ENCODE measurements at regions not wholly inside any gene's neighbourhood (a gene's known extent, or its start where the extent isn't known, plus 50 kb on each side); places are given as distances from the start of the nearest gene placed in this dataset.

DNA sequence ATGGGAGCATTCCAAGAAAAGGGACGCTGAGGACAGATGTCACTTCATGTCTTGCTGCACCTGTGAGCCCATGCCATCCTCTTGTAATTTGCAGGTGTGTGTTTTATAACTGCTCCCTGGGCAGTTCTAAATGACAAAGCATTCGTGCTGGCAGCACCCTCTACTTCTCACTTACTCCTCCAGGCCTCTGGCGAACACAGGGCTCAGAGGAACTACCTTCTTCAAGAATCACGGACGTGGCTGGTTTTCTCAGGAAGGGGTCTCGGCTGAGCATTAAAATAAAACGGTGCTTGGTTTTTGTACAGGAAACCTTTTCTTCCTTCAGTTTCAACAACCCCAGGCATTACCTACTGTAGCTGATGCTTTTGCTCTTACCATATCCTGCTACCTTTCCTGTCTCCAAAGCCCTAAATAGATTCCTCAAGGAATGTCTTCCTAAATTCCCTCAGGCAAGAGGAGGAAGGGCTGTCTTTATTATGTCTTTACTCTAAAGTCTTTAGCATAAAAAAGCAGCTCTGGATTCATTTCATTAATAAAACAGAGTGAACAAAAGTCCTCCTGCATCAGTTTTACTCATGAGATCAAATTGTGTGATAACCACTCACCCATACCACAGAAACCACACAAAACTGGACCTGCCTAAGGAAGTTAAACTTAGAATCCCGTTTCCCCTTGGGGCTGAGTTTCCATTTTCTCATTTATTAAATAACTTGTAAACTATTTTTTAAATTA, 79.0 kb upstream of the MAP10 start:
- Histone ChIP-seq H3K23me2 (ENCODE audit: low read depth, low read length) (no peaks in the 10 kb centered on the region; the same call in 1 of the 2 replicates), H2BK12ac (ENCODE audit: low read depth, low read length) (0 out of 2 replicates have a peak overlapping the region, but pooled peaks have one; percentile 29), H3K4me3 (ENCODE audit: extremely low read depth in 1 of 4, insufficient read depth in 2 of 4, low read depth in 3 of 4, low read length in 4 of 4) (no peak overlapping the region), H3K79me1 (ENCODE audit: low read depth, low read length) (no peaks in the 10 kb centered on the region), H2BK5ac (ENCODE audit: low read depth, low read length) (peak overlapping the region; percentile 90), H3K4me2 (ENCODE audit: insufficient read depth in 1 of 2, low read depth in 2 of 2, low read length in 2 of 2) (no peak overlapping the region), H4K91ac (replicated peaks; ENCODE audit: insufficient read length, low read length) (no peak overlapping the region), H3K4me1 (replicated peaks in 1 of 4; ENCODE audit: control insufficient read depth in 3 of 4, insufficient read depth in 4 of 4, low read length in 3 of 4) (peaks cover 1 to 7% (median 4%) of the 10 kb centered on the region in 4 experiments; a peak in 2 of 7 replicates), H4K5ac (ENCODE audit: insufficient read length, low read depth, low read length) (no peak overlapping the region), H3K9ac (replicated peaks in 1 of 4; ENCODE audit: extremely low read depth in 1 of 4, low read depth in 3 of 4, low read length in 3 of 4) (no peak overlapping the region), H3K9me3 (ENCODE audit: insufficient read depth in 2 of 2, low read depth in 1 of 2, low read length in 1 of 2) (peaks cover 0 to 7% of the 10 kb centered on the region in 2 experiments; a peak in 1 of 4 replicates), H2AK5ac (ENCODE audit: low read depth, low read length) (no peak overlapping the region), H3K23ac (ENCODE audit: insufficient read length) (no peak overlapping the region), H3K4ac (replicated peaks; ENCODE audit: insufficient read length, low read depth, low read length) (no peak overlapping the region), H2BK20ac (ENCODE audit: low read length) (peak overlapping the region; percentile 32; the same call in 1 of the 2 replicates), H3K56ac (replicated peaks; ENCODE audit: insufficient read length, low read depth, low read length) (no peak overlapping the region), H4K20me1 (replicated peaks in 1 of 2; ENCODE audit: control insufficient read depth in 1 of 2, insufficient read depth in 2 of 2, low read length in 2 of 2) (no peaks in the 10 kb centered on the region), H3K79me2 (ENCODE audit: control insufficient read depth in 1 of 2, insufficient read depth in 2 of 2, low read length in 2 of 2) (no peaks in the 10 kb centered on the region), H3K27ac (ENCODE audit: low read depth, low read length) (no peak overlapping the region), H2BK15ac (ENCODE audit: low read length) (peak overlapping the region; percentile 31; the same call in 1 of the 2 replicates), H2AFZ (ENCODE audit: low read length) (no peak overlapping the region), H3K36me3 (ENCODE audit: control insufficient read depth in 2 of 4, insufficient read depth in 4 of 4, low read length in 3 of 4) (no peaks in the 10 kb centered on the region), H4K8ac (ENCODE audit: extremely low read depth, insufficient read depth, low read length) (no peak overlapping the region), H3K18ac (ENCODE audit: extremely low read depth, low read length) (peak overlapping the region; percentile 48; the same call in 1 of the 2 replicates), H3K27me3 (replicated peaks in 1 of 4; ENCODE audit: control insufficient read depth in 3 of 4, extremely low read depth in 1 of 4, insufficient read depth in 3 of 4, low read length in 3 of 4) (no peaks in the 10 kb centered on the region), H3K14ac (ENCODE audit: insufficient read length) (no peak overlapping the region), H2BK120ac (replicated peaks; ENCODE audit: low read depth, low read length) (no peak overlapping the region)
- FAIRE-seq (no peak), DNase-seq (ENCODE audit: low read depth in 1 of 2, low spot score in 2 of 2) (peak in 1 of 2 experiments; percentile 47)
- TF ChIP-seq CBX5 (IDR thresholded peaks at IDR 0.05; ENCODE audit: low read depth, low read length): no peak
- TF ChIP-seq POLR2AphosphoS5 (IDR thresholded peaks at IDR 0.05; ENCODE audit: low read depth, low read length): no peak
- TF ChIP-seq CBX8 (IDR thresholded peaks at IDR 0.05; ENCODE audit: borderline replicate concordance, low read depth, low read length): no peak
- TF ChIP-seq POLR2A (IDR thresholded peaks at IDR 0.05; ENCODE audit: control extremely low read depth in 1 of 2, low read depth in 2 of 2, low read length in 2 of 2): no peak
- no peak for TF ChIP-seq TAF7 (optimal IDR thresholded peaks at IDR 0.05; ENCODE audit: borderline replicate concordance, low read depth, low read length)
- TF ChIP-seq BCL11A (IDR thresholded peaks at IDR 0.05; ENCODE audit: low read depth in 2 of 2, low read length in 2 of 2): no peak
- TF ChIP-seq YY1 (IDR thresholded peaks at IDR 0.05; ENCODE audit: low read depth, low read length): no peak
- no peak for TF ChIP-seq CHD1 (IDR thresholded peaks at IDR 0.05; ENCODE audit: low read depth, low read length)
- TF ChIP-seq EZH2 (IDR thresholded peaks at IDR 0.05; ENCODE audit: low read depth, low read length, severe bottlenecking): no peak
- TF ChIP-seq HDAC6 (IDR thresholded peaks at IDR 0.05; ENCODE audit: low read depth, low read length): no peak
- ChIA-PET POLR2A (ENCODE audit: partially characterized antibody) (no interaction called here), CTCF (ENCODE audit: partially characterized antibody) (interaction anchor here (0.8 to 1.2 kb wide), 2 partner anchors 91 to 100 kb away, joined by 3 to 4 read pairs; no protein-coding TSS in a partner anchor)
- WGBS, 2 experiments (ENCODE audit: extremely low coverage in 1 of 2, insufficient coverage in 1 of 2, insufficient read length in 1 of 2, insufficient replicate concordance in 2 of 2, low coverage in 1 of 2, low lambda C conversion rate in 2 of 2, missing lambda C conversion rate in 1 of 2): 74% methylated on average over 8 of the region's 8 CpGs; no CpG with 5 or more reads in 1 of the 2 experiments

All from H1 (cell line).